ENCODE measurements at regions not wholly inside any gene's neighbourhood (a gene's known extent, or its start where the extent isn't known, plus 50 kb on each side); places are given as distances from the start of the nearest gene placed in this dataset.

DNA sequence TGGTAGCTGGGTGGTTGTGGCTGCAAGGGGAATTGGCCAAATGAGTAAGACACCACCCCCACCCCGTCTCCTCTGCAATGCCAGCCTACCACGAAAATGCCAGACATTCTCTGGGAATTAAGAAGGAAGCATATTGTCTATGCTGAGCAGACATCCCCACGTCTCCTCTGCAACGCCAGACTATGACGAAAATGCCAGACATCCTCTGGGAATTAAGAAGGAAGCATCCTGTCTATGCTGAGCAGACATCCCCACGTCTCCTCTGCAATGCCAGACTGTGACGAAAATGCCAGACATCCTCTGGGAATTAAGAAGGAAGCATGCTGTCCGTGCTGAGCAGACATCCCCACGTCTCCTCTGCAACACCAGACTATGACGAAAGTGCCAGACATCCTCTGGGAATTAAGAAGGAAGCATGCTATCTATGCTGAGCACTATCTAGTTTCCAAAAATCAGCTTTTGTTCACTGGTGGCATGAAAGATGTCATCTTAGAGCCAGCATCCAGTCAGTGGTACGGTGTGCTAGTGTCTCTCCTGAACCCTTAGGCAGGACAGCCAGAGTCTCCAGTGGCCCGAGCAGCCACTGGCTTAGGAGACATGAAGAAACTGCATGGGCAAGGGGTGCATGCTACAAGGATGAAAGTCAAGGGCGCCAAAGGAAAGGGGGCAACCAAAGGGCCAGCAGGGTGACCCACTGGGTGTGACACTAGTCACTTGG lies 339.8 kb upstream of the FRG1 start:
- no peak for TF ChIP-seq POLR2A (IDR thresholded peaks at IDR 0.05; ENCODE audit: borderline replicate concordance, extremely low read depth, insufficient read depth, insufficient read length)
- TF ChIP-seq, protein P1, sequence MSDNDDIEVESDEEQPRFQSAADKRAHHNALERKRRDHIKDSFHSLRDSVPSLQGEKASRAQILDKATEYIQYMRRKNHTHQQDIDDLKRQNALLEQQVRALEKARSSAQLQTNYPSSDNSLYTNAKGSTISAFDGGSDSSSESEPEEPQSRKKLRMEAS (IDR thresholded peaks at IDR 0.05), result no peak
- TF ChIP-seq, protein P2, sequence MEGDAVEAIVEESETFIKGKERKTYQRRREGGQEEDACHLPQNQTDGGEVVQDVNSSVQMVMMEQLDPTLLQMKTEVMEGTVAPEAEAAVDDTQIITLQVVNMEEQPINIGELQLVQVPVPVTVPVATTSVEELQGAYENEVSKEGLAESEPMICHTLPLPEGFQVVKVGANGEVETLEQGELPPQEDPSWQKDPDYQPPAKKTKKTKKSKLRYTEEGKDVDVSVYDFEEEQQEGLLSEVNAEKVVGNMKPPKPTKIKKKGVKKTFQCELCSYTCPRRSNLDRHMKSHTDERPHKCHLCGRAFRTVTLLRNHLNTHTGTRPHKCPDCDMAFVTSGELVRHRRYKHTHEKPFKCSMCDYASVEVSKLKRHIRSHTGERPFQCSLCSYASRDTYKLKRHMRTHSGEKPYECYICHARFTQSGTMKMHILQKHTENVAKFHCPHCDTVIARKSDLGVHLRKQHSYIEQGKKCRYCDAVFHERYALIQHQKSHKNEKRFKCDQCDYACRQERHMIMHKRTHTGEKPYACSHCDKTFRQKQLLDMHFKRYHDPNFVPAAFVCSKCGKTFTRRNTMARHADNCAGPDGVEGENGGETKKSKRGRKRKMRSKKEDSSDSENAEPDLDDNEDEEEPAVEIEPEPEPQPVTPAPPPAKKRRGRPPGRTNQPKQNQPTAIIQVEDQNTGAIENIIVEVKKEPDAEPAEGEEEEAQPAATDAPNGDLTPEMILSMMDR (IDR thresholded peaks at IDR 0.05 in 2 of 3, conservative IDR thresholded peaks at IDR 0.05 in 1 of 3; ENCODE audit: borderline replicate concordance in 1 of 3, insufficient read depth in 1 of 3, low read depth in 2 of 3, low read length in 2 of 3), result no peak
